ENCODE measurements at regions not wholly inside any gene's neighbourhood (a gene's known extent, or its start where the extent isn't known, plus 50 kb on each side); places are given as distances from the start of the nearest gene placed in this dataset.

- TF ChIP-seq KLF15 (CRISPR knock-in tag; IDR thresholded peaks at IDR 0.05; ENCODE audit: borderline replicate concordance) (no peak), ZKSCAN8 (CRISPR knock-in tag; IDR thresholded peaks at IDR 0.05; ENCODE audit: borderline replicate concordance) (no peak), FOSL1 (CRISPR knock-in tag; IDR thresholded peaks at IDR 0.05; ENCODE audit: borderline replicate concordance) (no peak), POLR2AphosphoS5 (IDR thresholded peaks at IDR 0.05; ENCODE audit: low read depth, low read length) (no peak), ZKSCAN1 (IDR thresholded peaks at IDR 0.05; ENCODE audit: low read length) (no peak), SALL1 (CRISPR knock-in tag; IDR thresholded peaks at IDR 0.05) (no peak), HNF4G (IDR thresholded peaks at IDR 0.05; ENCODE audit: borderline replicate concordance, low read depth, low read length) (no peak), HNF4G (CRISPR knock-in tag; IDR thresholded peaks at IDR 0.05; ENCODE audit: borderline replicate concordance, low read depth) (no peak), SIN3A (IDR thresholded peaks at IDR 0.05; ENCODE audit: borderline replicate concordance, low read depth, low read length) (no peak), ZNF792 (CRISPR knock-in tag; IDR thresholded peaks at IDR 0.05) (no peak), RBAK (CRISPR knock-in tag; IDR thresholded peaks at IDR 0.05) (no peak), PATZ1 (CRISPR knock-in tag; IDR thresholded peaks at IDR 0.05) (no peak), ARID5B (CRISPR knock-in tag; IDR thresholded peaks at IDR 0.05) (no peak)
These were observed 76.7 kb upstream of the ALOX12 start for GRCh38 chr17:6919158-6919557.

Measured in HepG2 (cell line).